ENCODE measurements at regions not wholly inside any gene's neighbourhood (a gene's known extent, or its start where the extent isn't known, plus 50 kb on each side); places are given as distances from the start of the nearest gene placed in this dataset.
"Not testable (repeated sequence)": the region's sequence is repeated elsewhere in the genome, so short reads cannot be mapped to it uniquely, and the experiment has no call there.

GRCh38 chr14:89566644-89567415, 149.8 kb upstream of the FOXN3 start:
- no peak for DNase-seq (ENCODE audit: low spot score)

- no peak for DNase-seq (ENCODE audit: low spot score)
Measured at GRCh38 chr14:89566180-89566579, 149.1 kb upstream of the FOXN3 start.

- DNase-seq (ENCODE audit: low spot score): no peak
Measured at GRCh38 chr14:89565607-89566006, 148.6 kb upstream of the FOXN3 start.

- no peak for DNase-seq (ENCODE audit: low spot score)
Measured at GRCh38 chr14:89564989-89565388, 148.0 kb upstream of the FOXN3 start.

- no peak for DNase-seq (ENCODE audit: low spot score)
Measured at GRCh38 chr14:89564286-89564957, 147.4 kb upstream of the FOXN3 start.

- no peak for DNase-seq (ENCODE audit: low spot score)
Measured at GRCh38 chr14:89563471-89563870, 146.4 kb upstream of the FOXN3 start.

- no peak for DNase-seq (ENCODE audit: low spot score)
Measured at GRCh38 chr14:89551955-89552354, 134.9 kb upstream of the FOXN3 start.

GRCh38 chr14:89551432-89551831, 134.4 kb upstream of the FOXN3 start:
- DNase-seq (ENCODE audit: low spot score): no peak

- no peak for DNase-seq (ENCODE audit: low spot score)
Measured at GRCh38 chr14:89550821-89551220, 133.8 kb upstream of the FOXN3 start.

GRCh38 chr14:89549381-89550125, 132.5 kb upstream of the FOXN3 start:
- DNase-seq (ENCODE audit: low spot score): no peak

GRCh38 chr14:89547047-89547446, 130.0 kb upstream of the FOXN3 start:
- not testable (repeated sequence) for DNase-seq (ENCODE audit: low spot score)

GRCh38 chr14:89544636-89545301, 127.7 kb upstream of the FOXN3 start:
- DNase-seq (ENCODE audit: low spot score): no peak

- peak; percentile 72 for DNase-seq (ENCODE audit: low spot score)
Measured at GRCh38 chr14:89543425-89543790, 126.4 kb upstream of the FOXN3 start.

- DNase-seq (ENCODE audit: low spot score): no peak
Measured at GRCh38 chr14:89542786-89543424, 125.9 kb upstream of the FOXN3 start.

GRCh38 chr14:89540830-89541470, 123.9 kb upstream of the FOXN3 start:
- no peak for DNase-seq (ENCODE audit: low spot score)

- no peak for DNase-seq (ENCODE audit: low spot score)
Measured at GRCh38 chr14:89540009-89540829, 123.2 kb upstream of the FOXN3 start.

GRCh38 chr14:89537911-89538310, 120.9 kb upstream of the FOXN3 start:
- no peak for DNase-seq (ENCODE audit: low spot score)

GRCh38 chr14:89534902-89535685, 118.1 kb upstream of the FOXN3 start:
- no peak for DNase-seq (ENCODE audit: low spot score)

- DNase-seq (ENCODE audit: low spot score): no peak
Measured at GRCh38 chr14:89533766-89534165, 116.7 kb upstream of the FOXN3 start.

GRCh38 chr14:89533136-89533535, 116.1 kb upstream of the FOXN3 start:
- DNase-seq (ENCODE audit: low spot score): no peak

Measured in putamen (tissue), 1 donor.